ENCODE measurements at regions not wholly inside any gene's neighbourhood (a gene's known extent, or its start where the extent isn't known, plus 50 kb on each side); places are given as distances from the start of the nearest gene placed in this dataset.

GRCh38 chr7:106599343-106599698 lies 61.6 kb downstream of the CCDC71L start:
- no peak overlapping the region for H3K27ac ChIP-seq (ENCODE audit: low read depth, low read length, poor library complexity, severe bottlenecking)
- H3K9me2 ChIP-seq (ENCODE audit: low read depth, low read length) = no peaks in the 10 kb centered on the region
- 0 out of 2 replicates have a peak overlapping the region, but pooled peaks have one; percentile 22 for H2AFZ ChIP-seq (ENCODE audit: low read length)
- H3F3A ChIP-seq (ENCODE audit: insufficient read depth, low read length) = no peaks in the 10 kb centered on the region
- no peaks in the 10 kb centered on the region for H3K4me1 ChIP-seq (ENCODE audit: insufficient read depth, low read length, severe bottlenecking)
- TF ChIP-seq EZH2 (IDR thresholded peaks at IDR 0.05; ENCODE audit: borderline replicate concordance, low read length) (no peak), CTCF (IDR thresholded peaks at IDR 0.05; ENCODE audit: low read length) (no peak)
- no peak overlapping the region for H3K9ac ChIP-seq (ENCODE audit: low read length)
- H3K79me2 ChIP-seq (ENCODE audit: insufficient read depth, low read length) = no peaks in the 10 kb centered on the region
- H3K27me3 ChIP-seq (ENCODE audit: insufficient read depth, low read length) = no peaks in the 10 kb centered on the region
- H3K9me3 ChIP-seq (ENCODE audit: low read length) = no peaks in the 10 kb centered on the region
- H4K20me1 ChIP-seq (ENCODE audit: insufficient read depth, low read length) = no peaks in the 10 kb centered on the region
- no peaks in the 10 kb centered on the region for H3K36me3 ChIP-seq (ENCODE audit: insufficient read depth, low read length)
- H3K4me2 ChIP-seq (ENCODE audit: low read length) = no peak overlapping the region
- no peak overlapping the region for H3K4me3 ChIP-seq (ENCODE audit: low read depth, low read length, poor library complexity, severe bottlenecking)

GRCh38 chr7:106598663-106599342 lies 62.2 kb downstream of the CCDC71L start:
- Histone ChIP-seq H3K4me3 (ENCODE audit: low read depth, low read length, poor library complexity, severe bottlenecking) (peak overlapping the region; percentile 22), H4K20me1 (ENCODE audit: insufficient read depth, low read length) (no peaks in the 10 kb centered on the region), H3K4me1 (ENCODE audit: insufficient read depth, low read length, severe bottlenecking) (no peaks in the 10 kb centered on the region), H3K36me3 (ENCODE audit: insufficient read depth, low read length) (no peaks in the 10 kb centered on the region), H3K9me3 (ENCODE audit: low read length) (no peaks in the 10 kb centered on the region), H2AFZ (ENCODE audit: low read length) (peak overlapping the region; percentile 63), H3K9ac (ENCODE audit: low read length) (no peak overlapping the region), H3K27ac (ENCODE audit: low read depth, low read length, poor library complexity, severe bottlenecking) (no peak overlapping the region), H3K79me2 (ENCODE audit: insufficient read depth, low read length) (no peaks in the 10 kb centered on the region), H3K9me2 (ENCODE audit: low read depth, low read length) (no peaks in the 10 kb centered on the region), H3K27me3 (ENCODE audit: insufficient read depth, low read length) (no peaks in the 10 kb centered on the region), H3F3A (ENCODE audit: insufficient read depth, low read length) (no peaks in the 10 kb centered on the region), H3K4me2 (ENCODE audit: low read length) (peak overlapping the region; percentile 56)
- TF ChIP-seq CTCF (IDR thresholded peaks at IDR 0.05; ENCODE audit: low read length) (no peak), EZH2 (IDR thresholded peaks at IDR 0.05; ENCODE audit: borderline replicate concordance, low read length) (no peak)

GRCh38 chr7:106597751-106598546 lies 63.0 kb downstream of the CCDC71L start:
- Histone ChIP-seq H3K4me2 (ENCODE audit: low read length) (no peak overlapping the region), H3K36me3 (ENCODE audit: insufficient read depth, low read length) (no peaks in the 10 kb centered on the region), H3K79me2 (ENCODE audit: insufficient read depth, low read length) (no peaks in the 10 kb centered on the region), H3K4me3 (ENCODE audit: low read depth, low read length, poor library complexity, severe bottlenecking) (no peak overlapping the region), H3K27ac (ENCODE audit: low read depth, low read length, poor library complexity, severe bottlenecking) (no peak overlapping the region), H3K9me3 (ENCODE audit: low read length) (no peaks in the 10 kb centered on the region), H2AFZ (ENCODE audit: low read length) (peak overlapping the region; percentile 63; the same call in 1 of the 2 replicates), H3F3A (ENCODE audit: insufficient read depth, low read length) (no peaks in the 10 kb centered on the region), H3K9ac (ENCODE audit: low read length) (no peak overlapping the region), H3K9me2 (ENCODE audit: low read depth, low read length) (no peaks in the 10 kb centered on the region), H3K4me1 (ENCODE audit: insufficient read depth, low read length, severe bottlenecking) (no peaks in the 10 kb centered on the region), H3K27me3 (ENCODE audit: insufficient read depth, low read length) (no peaks in the 10 kb centered on the region), H4K20me1 (ENCODE audit: insufficient read depth, low read length) (no peaks in the 10 kb centered on the region)
- TF ChIP-seq CTCF (IDR thresholded peaks at IDR 0.05; ENCODE audit: low read length) (no peak), EZH2 (IDR thresholded peaks at IDR 0.05; ENCODE audit: borderline replicate concordance, low read length) (no peak)
